ENCODE measurements at regions not wholly inside any gene's neighbourhood (a gene's known extent, or its start where the extent isn't known, plus 50 kb on each side); places are given as distances from the start of the nearest gene placed in this dataset.

- Histone ChIP-seq H3K4me3 (no peak overlapping the region), H3K4me1 (no peaks in the 10 kb centered on the region), H3K27ac (no peak overlapping the region), H3K27me3 (no peaks in the 10 kb centered on the region), H3K9me3 (replicated peaks) (no peaks in the 10 kb centered on the region), H3K36me3 (no peaks in the 10 kb centered on the region)
- no peak for DNase-seq
Observed at GRCh38 chr18:67646890-67647289, 130.4 kb upstream of the DSEL start.

GRCh38 chr18:67644226-67644625 lies 127.7 kb upstream of the DSEL start:
- Histone ChIP-seq H3K27me3 (no peaks in the 10 kb centered on the region), H3K9me3 (replicated peaks) (no peaks in the 10 kb centered on the region), H3K4me3 (no peak overlapping the region), H3K4me1 (no peaks in the 10 kb centered on the region), H3K27ac (no peak overlapping the region), H3K36me3 (no peaks in the 10 kb centered on the region)
- no peak for DNase-seq

GRCh38 chr18:67639872-67640271 lies 123.4 kb upstream of the DSEL start:
- Histone ChIP-seq H3K27me3 (no peaks in the 10 kb centered on the region), H3K9me3 (replicated peaks) (no peaks in the 10 kb centered on the region), H3K4me3 (no peak overlapping the region), H3K27ac (no peak overlapping the region), H3K36me3 (no peaks in the 10 kb centered on the region), H3K4me1 (peaks cover 4% of the 10 kb centered on the region)
- no peak for DNase-seq

GRCh38 chr18:67636597-67637385 lies 120.3 kb upstream of the DSEL start:
- Histone ChIP-seq H3K9me3 (replicated peaks) (no peaks in the 10 kb centered on the region), H3K36me3 (no peaks in the 10 kb centered on the region), H3K27me3 (no peaks in the 10 kb centered on the region), H3K27ac (no peak overlapping the region), H3K4me3 (no peak overlapping the region), H3K4me1 (peaks cover 13% of the 10 kb centered on the region)
- no peak for DNase-seq

- peak overlapping the region; percentile 69 for H3K27ac ChIP-seq
- no peaks in the 10 kb centered on the region for H3K36me3 ChIP-seq
- H3K4me1 ChIP-seq = peaks cover 13% of the 10 kb centered on the region
- DNase-seq = peak; percentile 17 to 62
- H3K27me3 ChIP-seq = no peaks in the 10 kb centered on the region
- H3K9me3 ChIP-seq (replicated peaks) = no peaks in the 10 kb centered on the region
- no peak overlapping the region for H3K4me3 ChIP-seq
Observed at GRCh38 chr18:67634631-67635338, 118.3 kb upstream of the DSEL start.

- H3K9me3 ChIP-seq (replicated peaks) = no peaks in the 10 kb centered on the region
- H3K27ac ChIP-seq = peak overlapping the region; percentile 69
- no peak for DNase-seq
- no peak overlapping the region for H3K4me3 ChIP-seq
- H3K27me3 ChIP-seq = no peaks in the 10 kb centered on the region
- H3K36me3 ChIP-seq = no peaks in the 10 kb centered on the region
- H3K4me1 ChIP-seq = peaks cover 13% of the 10 kb centered on the region
Observed at GRCh38 chr18:67633939-67634338, 117.4 kb upstream of the DSEL start.

GRCh38 chr18:67621906-67622305 lies 105.4 kb upstream of the DSEL start:
- no peak for DNase-seq
- no peaks in the 10 kb centered on the region for H3K36me3 ChIP-seq
- H3K27ac ChIP-seq = no peak overlapping the region
- H3K9me3 ChIP-seq (replicated peaks) = no peaks in the 10 kb centered on the region
- H3K27me3 ChIP-seq = no peaks in the 10 kb centered on the region
- no peak overlapping the region for H3K4me3 ChIP-seq
- no peaks in the 10 kb centered on the region for H3K4me1 ChIP-seq

GRCh38 chr18:67621049-67621713 lies 104.7 kb upstream of the DSEL start:
- Histone ChIP-seq H3K4me1 (no peaks in the 10 kb centered on the region), H3K4me3 (no peak overlapping the region), H3K36me3 (no peaks in the 10 kb centered on the region), H3K27me3 (no peaks in the 10 kb centered on the region), H3K27ac (no peak overlapping the region), H3K9me3 (replicated peaks) (no peaks in the 10 kb centered on the region)
- DNase-seq = no peak

GRCh38 chr18:67618061-67618460 lies 101.5 kb upstream of the DSEL start:
- no peak overlapping the region for H3K27ac ChIP-seq
- no peaks in the 10 kb centered on the region for H3K27me3 ChIP-seq
- no peaks in the 10 kb centered on the region for H3K36me3 ChIP-seq
- H3K4me1 ChIP-seq = no peaks in the 10 kb centered on the region
- no peak overlapping the region for H3K4me3 ChIP-seq
- no peaks in the 10 kb centered on the region for H3K9me3 ChIP-seq (replicated peaks)
- DNase-seq = no peak

- no peaks in the 10 kb centered on the region for H3K27me3 ChIP-seq
- H3K36me3 ChIP-seq = no peaks in the 10 kb centered on the region
- no peak overlapping the region for H3K4me3 ChIP-seq
- H3K27ac ChIP-seq = no peak overlapping the region
- DNase-seq = no peak
- H3K4me1 ChIP-seq = no peaks in the 10 kb centered on the region
- H3K9me3 ChIP-seq (replicated peaks) = no peaks in the 10 kb centered on the region
Observed at GRCh38 chr18:67615876-67616275, 99.4 kb upstream of the DSEL start.

- H3K4me1 ChIP-seq = no peaks in the 10 kb centered on the region
- DNase-seq = no peak
- no peaks in the 10 kb centered on the region for H3K36me3 ChIP-seq
- no peak overlapping the region for H3K4me3 ChIP-seq
- no peak overlapping the region for H3K27ac ChIP-seq
- H3K27me3 ChIP-seq = no peaks in the 10 kb centered on the region
- H3K9me3 ChIP-seq (replicated peaks) = no peaks in the 10 kb centered on the region
Observed at GRCh38 chr18:67613731-67614130, 97.2 kb upstream of the DSEL start.

GRCh38 chr18:67612281-67612680 lies 95.8 kb upstream of the DSEL start:
- no peak for DNase-seq
- Histone ChIP-seq H3K36me3 (no peaks in the 10 kb centered on the region), H3K4me3 (no peak overlapping the region), H3K27ac (no peak overlapping the region), H3K9me3 (replicated peaks) (no peaks in the 10 kb centered on the region), H3K27me3 (no peaks in the 10 kb centered on the region), H3K4me1 (no peaks in the 10 kb centered on the region)

GRCh38 chr18:67608615-67609273 lies 92.2 kb upstream of the DSEL start:
- Histone ChIP-seq H3K4me3 (no peak overlapping the region), H3K36me3 (no peaks in the 10 kb centered on the region), H3K4me1 (no peaks in the 10 kb centered on the region), H3K9me3 (replicated peaks) (no peaks in the 10 kb centered on the region), H3K27ac (no peak overlapping the region), H3K27me3 (no peaks in the 10 kb centered on the region)
- no peak for DNase-seq

GRCh38 chr18:67608191-67608590 lies 91.7 kb upstream of the DSEL start:
- Histone ChIP-seq H3K36me3 (no peaks in the 10 kb centered on the region), H3K27ac (no peak overlapping the region)
- DNase-seq = no peak

More at GRCh38 chr18:67608191-67608590, 91.7 kb upstream of the DSEL start:
- Histone ChIP-seq H3K9me3 (replicated peaks) (no peaks in the 10 kb centered on the region), H3K27me3 (no peaks in the 10 kb centered on the region), H3K4me1 (no peaks in the 10 kb centered on the region), H3K4me3 (no peak overlapping the region)
